DOHH2 (cell line): ENCODE measurements at regions not wholly inside any gene's neighbourhood (a gene's known extent, or its start where the extent isn't known, plus 50 kb on each side); places are given as distances from the start of the nearest gene placed in this dataset.

Source experiments
- H3F3A ChIP-seq: fragments of 200-600 bp; sonication (generic), shearing (Covaris generic); 2 replicates; pipeline ENCODE4 v1.6.0; 2016; ENCODE audit warnings: antibody characterized with exemption, mild to moderate bottlenecking; ENCODE audit not compliant: control insufficient read depth, insufficient read depth
- H3K27ac ChIP-seq: fragments of 200-600 bp; sonication (generic); 2 replicates; pipeline ENCODE4 v1.5.1; 2014; ENCODE audit warnings: low read depth, mild to moderate bottlenecking, low read length, moderate library complexity
- H3K27me3 ChIP-seq: fragments of 200-600 bp; sonication (generic); 2 replicates; pipeline ENCODE4 v1.6.1; 2014; ENCODE audit warnings: mild to moderate bottlenecking, low read length, mixed read lengths; ENCODE audit not compliant: control insufficient read depth
- H3K36me3 ChIP-seq: fragments of 200-600 bp; sonication (generic); 2 replicates; pipeline ENCODE4 v1.6.1; 2014; ENCODE audit warnings: mild to moderate bottlenecking, low read length, moderate library complexity, mixed read lengths; ENCODE audit not compliant: control insufficient read depth
- H3K4me1 ChIP-seq: fragments of 200-600 bp; sonication (generic); 2 replicates; pipeline ENCODE4 v1.6.1; 2014; ENCODE audit warnings: mild to moderate bottlenecking, low read length, mixed read lengths; ENCODE audit not compliant: control insufficient read depth
- H3K4me2 ChIP-seq: fragments of 200-600 bp; sonication (generic); 2 replicates; pipeline ENCODE4 v1.6.0; 2014; ENCODE audit warnings: mild to moderate bottlenecking, low read length, moderate library complexity
- H3K4me3 ChIP-seq: fragments of 200-600 bp; sonication (generic); 2 replicates; pipeline ENCODE4 v1.5.1; 2014; ENCODE audit warnings: mild to moderate bottlenecking, low read length, mixed read lengths
- H3K79me2 ChIP-seq: fragments of 200-600 bp; sonication (generic); 2 replicates; pipeline ENCODE4 v1.6.1; 2014; ENCODE audit warnings: mild to moderate bottlenecking, low read length, mixed read lengths; ENCODE audit not compliant: control insufficient read depth
- H3K9me2 ChIP-seq: fragments of 200-600 bp; sonication (generic); replicated peaks from 2 replicates; pipeline ENCODE4 v1.6.1; 2014; ENCODE audit warnings: mild to moderate bottlenecking, low read length, mixed read lengths; ENCODE audit not compliant: control insufficient read depth
- H3K9me3 ChIP-seq: fragments of 200-600 bp; sonication (generic); 2 replicates; pipeline ENCODE4 v1.6.1; 2014; ENCODE audit warnings: antibody characterized with exemption, low read length, mixed read lengths; ENCODE audit not compliant: control insufficient read depth, insufficient read depth
- H4K20me1 ChIP-seq: fragments of 200-600 bp; sonication (generic); 2 replicates; pipeline ENCODE4 v1.6.0; 2014; ENCODE audit warnings: low read depth, mild to moderate bottlenecking, antibody characterized with exemption, low read length, moderate library complexity; ENCODE audit not compliant: control insufficient read depth, insufficient read depth
- CTCF ChIP-seq: fragments of 200-600 bp; sonication (generic); IDR thresholded peaks from one replicate; pipeline ENCODE4 v1.5.1; 2014; ENCODE audit warnings: antibody characterized with exemption, mild to moderate bottlenecking, low read depth, low read length; ENCODE audit not compliant: poor library complexity, severe bottlenecking
- EZH2phosphoT487 ChIP-seq: fragments of 200-600 bp; sonication (generic); IDR thresholded peaks from 2 replicates; pipeline ENCODE4 v1.6.1; 2017; ENCODE audit warnings: borderline replicate concordance, mild to moderate bottlenecking, antibody characterized with exemption, low read length, moderate library complexity, mixed read lengths

- no peaks in the 10 kb centered on the region for H4K20me1 ChIP-seq
- H3K27ac ChIP-seq: no peak overlapping the region
- TF ChIP-seq CTCF (no peak), EZH2phosphoT487 (no peak)
- no peaks in the 10 kb centered on the region for H3K4me1 ChIP-seq
- no peaks in the 10 kb centered on the region for H3F3A ChIP-seq
- H3K27me3 ChIP-seq: no peaks in the 10 kb centered on the region
- no peak overlapping the region for H3K4me2 ChIP-seq
- no peaks in the 10 kb centered on the region for H3K79me2 ChIP-seq
- H3K4me3 ChIP-seq: no peak overlapping the region
- H3K9me2 ChIP-seq: no peaks in the 10 kb centered on the region
- no peaks in the 10 kb centered on the region for H3K36me3 ChIP-seq
- H3K9me3 ChIP-seq: no peaks in the 10 kb centered on the region
These were observed 165.2 kb upstream of the COL3A1 start for GRCh38 chr2:188808947-188809355.

- no peaks in the 10 kb centered on the region for H3K79me2 ChIP-seq
- H3K4me2 ChIP-seq: no peak overlapping the region
- no peaks in the 10 kb centered on the region for H3F3A ChIP-seq
- no peaks in the 10 kb centered on the region for H3K36me3 ChIP-seq
- H3K27me3 ChIP-seq: no peaks in the 10 kb centered on the region
- no peaks in the 10 kb centered on the region for H4K20me1 ChIP-seq
- H3K9me3 ChIP-seq: no peaks in the 10 kb centered on the region
- no peak overlapping the region for H3K27ac ChIP-seq
- H3K4me3 ChIP-seq: no peak overlapping the region
- H3K9me2 ChIP-seq: no peaks in the 10 kb centered on the region
- H3K4me1 ChIP-seq: no peaks in the 10 kb centered on the region
- no peak for TF ChIP-seq EZH2phosphoT487
- TF ChIP-seq CTCF: no peak
These were observed 163.6 kb upstream of the COL3A1 start for GRCh38 chr2:188810586-188810985.

GRCh38 chr2:188811522-188811921 is 162.7 kb upstream of the COL3A1 start:
- Histone ChIP-seq H3K27me3 (no peaks in the 10 kb centered on the region), H3K9me3 (no peaks in the 10 kb centered on the region), H3K9me2 (no peaks in the 10 kb centered on the region), H3F3A (no peaks in the 10 kb centered on the region), H4K20me1 (no peaks in the 10 kb centered on the region), H3K4me3 (no peak overlapping the region), H3K79me2 (no peaks in the 10 kb centered on the region), H3K4me2 (no peak overlapping the region), H3K4me1 (no peaks in the 10 kb centered on the region), H3K36me3 (no peaks in the 10 kb centered on the region), H3K27ac (no peak overlapping the region)
- TF ChIP-seq EZH2phosphoT487 (no peak), CTCF (no peak)

- Histone ChIP-seq H3K4me1 (no peaks in the 10 kb centered on the region), H3F3A (no peaks in the 10 kb centered on the region), H4K20me1 (no peaks in the 10 kb centered on the region), H3K27me3 (no peaks in the 10 kb centered on the region), H3K36me3 (no peaks in the 10 kb centered on the region), H3K9me2 (no peaks in the 10 kb centered on the region), H3K9me3 (no peaks in the 10 kb centered on the region), H3K79me2 (no peaks in the 10 kb centered on the region), H3K27ac (no peak overlapping the region), H3K4me2 (no peak overlapping the region), H3K4me3 (no peak overlapping the region)
- TF ChIP-seq CTCF: no peak
These were observed 160.9 kb upstream of the COL3A1 start for GRCh38 chr2:188813315-188813714.
